GM18505 (cell line): ENCODE measurements at regions not wholly inside any gene's neighbourhood (a gene's known extent, or its start where the extent isn't known, plus 50 kb on each side); places are given as distances from the start of the nearest gene placed in this dataset.

ENCODE experiments used
- ATAC-seq: cut with Tn5 transposase; IDR thresholded peaks from one replicate; pipeline ENCODE4 v1.9.1; 2021; ENCODE audit not compliant: unreplicated experiment
- POLR2A ChIP-seq: IDR thresholded peaks from 4 replicates; pipeline ENCODE4 v1.6.1; 2011; ENCODE audit warnings: borderline replicate concordance; ENCODE audit not compliant: insufficient read depth, insufficient read length; ENCODE audit errors: extremely low read depth

- ATAC-seq, result no peak
- TF ChIP-seq POLR2A, result no peak
Measured at GRCh38 chr4:54929459-54929858, 195.9 kb downstream of the KDR start.

DNA sequence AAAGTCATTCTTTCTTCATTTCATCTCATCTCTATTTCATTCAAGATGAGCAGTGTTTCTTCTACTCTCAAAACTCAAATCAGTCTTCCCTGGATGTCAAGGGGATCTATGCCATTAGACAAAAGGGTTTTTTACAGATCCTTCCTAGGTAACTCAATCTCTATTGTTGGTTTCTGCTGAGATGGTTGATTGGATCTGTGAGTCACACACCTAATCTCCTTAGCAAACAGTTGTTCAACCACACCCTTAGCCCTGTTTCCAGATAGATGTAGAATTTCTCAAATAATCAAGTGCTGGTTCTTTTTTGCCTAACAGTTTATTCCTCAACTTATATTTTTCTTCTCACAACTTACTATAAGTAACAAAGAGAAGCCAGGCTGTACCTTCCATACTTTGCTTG is 200.5 kb downstream of the KDR start:
- ATAC-seq, result no peak
- no peak for TF ChIP-seq POLR2A

GRCh38 chr4:54915276-54915675 is 210.1 kb downstream of the KDR start:
- no peak for ATAC-seq
- TF ChIP-seq POLR2A, result no peak

DNA sequence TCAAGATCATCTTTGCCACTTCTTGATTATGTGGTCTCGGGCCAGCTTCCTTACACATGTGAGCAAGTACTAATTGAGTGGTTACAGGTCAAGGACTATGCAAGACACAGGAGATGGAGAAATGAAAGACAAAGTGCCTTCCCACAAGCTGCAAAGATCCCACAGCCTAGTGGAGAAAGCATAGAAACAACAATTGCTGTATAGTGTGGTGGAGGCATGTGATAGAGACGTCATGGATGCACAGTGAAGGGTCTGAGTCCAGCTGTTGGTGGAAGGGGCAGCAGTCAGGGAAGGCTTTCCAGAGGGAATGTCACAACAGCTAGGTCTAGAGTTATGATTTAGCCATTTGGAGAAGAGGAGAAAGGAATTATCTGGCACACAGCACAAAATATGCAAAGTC is 210.6 kb downstream of the KDR start:
- ATAC-seq, result no peak
- TF ChIP-seq POLR2A, result no peak

DNA sequence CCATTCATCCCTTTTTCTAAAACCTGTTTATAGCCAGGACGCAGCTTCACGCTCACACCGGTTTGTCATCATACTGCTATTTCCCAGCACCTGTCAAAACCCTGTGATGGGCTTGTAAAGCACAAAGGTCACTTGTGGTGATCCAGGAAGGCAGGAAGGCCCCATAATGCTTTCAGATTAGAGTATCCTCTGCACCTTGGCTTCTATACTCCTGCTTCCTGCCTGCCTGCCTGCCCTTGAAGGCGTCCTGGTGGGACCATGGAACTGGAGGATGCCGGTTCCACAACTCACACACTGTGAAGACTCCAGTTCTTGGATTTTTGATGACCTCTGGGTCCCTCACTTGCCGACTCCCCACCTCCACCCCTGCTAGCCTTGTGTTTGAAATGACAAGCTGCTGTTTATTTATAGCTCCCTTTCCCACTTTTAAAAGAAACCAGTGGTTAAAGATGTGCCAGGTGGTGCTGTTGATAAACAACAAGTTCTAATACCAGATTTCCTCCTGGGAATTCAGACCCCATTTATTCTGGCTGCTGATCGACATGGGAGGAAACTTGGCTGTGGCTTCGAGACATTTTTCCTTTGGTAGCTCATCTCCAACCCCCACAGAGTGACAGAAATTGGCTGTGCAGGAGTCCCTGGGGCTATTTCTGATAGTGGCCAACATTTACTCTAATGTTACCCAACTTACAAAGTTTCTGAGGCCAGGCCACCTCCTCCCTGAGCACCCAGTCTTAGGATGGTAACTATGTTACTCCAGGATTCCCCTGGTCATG is 211.5 kb downstream of the KDR start:
- no peak for ATAC-seq
- no peak for TF ChIP-seq POLR2A

DNA sequence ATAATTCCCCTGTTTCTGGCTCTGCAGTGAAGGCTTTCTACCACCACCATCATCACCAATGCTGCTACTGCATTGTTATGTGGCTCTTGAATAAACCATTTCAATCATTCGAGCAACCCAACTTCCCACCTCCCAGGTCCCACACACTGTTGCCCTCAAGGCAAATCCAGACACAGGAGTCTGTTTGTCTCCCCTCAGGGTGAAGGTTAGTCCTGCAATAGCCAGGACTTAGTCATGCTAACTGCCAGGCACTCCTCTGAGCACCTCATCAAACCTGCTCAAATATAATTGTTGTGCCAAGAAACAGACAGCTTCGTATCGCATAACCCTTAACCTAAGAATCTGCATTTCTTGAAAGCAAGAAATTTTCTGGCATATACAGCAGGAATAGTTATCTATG is 213.2 kb downstream of the KDR start:
- no peak for TF ChIP-seq POLR2A
- no peak for ATAC-seq

- peak; percentile 59 for ATAC-seq
- TF ChIP-seq POLR2A, result no peak
Measured at GRCh38 chr4:54909961-54910360, 215.4 kb downstream of the KDR start.

DNA sequence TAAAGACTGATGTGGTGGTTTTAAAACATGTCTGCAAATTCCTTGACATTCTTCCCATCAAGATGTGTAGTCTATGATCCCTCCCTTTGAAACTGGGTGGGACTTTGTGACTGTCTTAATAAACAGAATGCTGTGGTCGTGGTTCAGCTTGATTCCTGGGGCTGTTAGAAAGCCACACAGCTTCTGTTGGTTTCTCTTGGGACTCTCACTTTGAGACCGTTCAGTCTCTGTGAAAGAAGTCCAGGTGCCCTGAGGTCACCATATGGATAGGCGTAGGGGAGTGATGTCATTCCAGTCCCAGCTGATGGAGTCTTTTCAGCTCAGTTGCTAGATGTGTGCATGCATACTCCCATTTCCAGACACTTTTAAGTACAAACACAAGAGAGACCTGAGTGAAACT is 216.6 kb downstream of the KDR start:
- TF ChIP-seq POLR2A, result no peak
- no peak for ATAC-seq

GRCh38 chr4:54904953-54905352 is 220.4 kb downstream of the KDR start:
- no peak for TF ChIP-seq POLR2A
- ATAC-seq, result no peak

DNA sequence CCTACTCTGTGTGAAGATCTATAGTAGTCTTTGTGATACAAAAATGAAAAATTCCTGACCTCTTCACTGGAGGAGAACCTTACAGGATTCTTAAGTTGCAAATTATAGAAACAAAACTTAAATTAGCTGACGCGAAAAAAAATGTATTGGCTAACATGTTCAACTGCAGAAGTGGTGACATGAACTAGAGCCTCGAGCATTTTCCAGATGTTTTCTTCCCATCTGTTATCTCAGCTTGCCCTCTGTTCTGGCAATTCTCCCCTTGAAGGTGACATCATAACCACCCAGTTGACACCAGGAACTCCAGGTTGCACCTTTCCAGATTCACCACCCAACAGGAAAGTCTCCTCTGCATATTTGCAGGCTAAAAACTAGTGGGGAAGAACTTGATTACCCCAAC is 222.4 kb downstream of the KDR start:
- ATAC-seq, result no peak
- TF ChIP-seq POLR2A, result no peak

DNA sequence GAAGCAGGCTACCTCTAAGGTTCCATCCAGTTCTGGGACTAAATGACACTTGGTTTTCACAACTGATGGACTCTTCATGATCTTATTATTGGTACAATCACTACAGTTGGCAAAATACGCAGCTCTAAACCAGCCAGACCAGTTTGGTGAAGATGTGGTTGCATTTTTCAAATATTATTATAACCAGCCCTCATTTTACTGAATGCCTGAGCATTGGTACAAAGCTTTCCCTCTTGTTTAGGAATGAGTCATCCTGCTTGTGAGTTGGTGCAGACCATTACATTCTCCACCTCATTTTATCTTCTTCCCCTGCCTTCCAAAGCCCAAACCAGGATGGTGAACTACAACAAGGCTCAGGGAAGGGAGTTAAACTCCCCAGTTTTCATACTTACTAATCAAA is 223.1 kb downstream of the KDR start:
- ATAC-seq, result no peak
- no peak for TF ChIP-seq POLR2A

GRCh38 chr4:54901202-54901601 is 224.2 kb downstream of the KDR start:
- no peak for TF ChIP-seq POLR2A
- ATAC-seq, result no peak

GRCh38 chr4:54898656-54899340 is 226.6 kb downstream of the KDR start:
- no peak for TF ChIP-seq POLR2A
- ATAC-seq, result no peak

- TF ChIP-seq POLR2A, result no peak
- ATAC-seq, result no peak
Measured at GRCh38 chr4:54898056-54898562, 227.3 kb downstream of the KDR start.
